ENCODE measurements at regions not wholly inside any gene's neighbourhood (a gene's known extent, or its start where the extent isn't known, plus 50 kb on each side); places are given as distances from the start of the nearest gene placed in this dataset.

DNA sequence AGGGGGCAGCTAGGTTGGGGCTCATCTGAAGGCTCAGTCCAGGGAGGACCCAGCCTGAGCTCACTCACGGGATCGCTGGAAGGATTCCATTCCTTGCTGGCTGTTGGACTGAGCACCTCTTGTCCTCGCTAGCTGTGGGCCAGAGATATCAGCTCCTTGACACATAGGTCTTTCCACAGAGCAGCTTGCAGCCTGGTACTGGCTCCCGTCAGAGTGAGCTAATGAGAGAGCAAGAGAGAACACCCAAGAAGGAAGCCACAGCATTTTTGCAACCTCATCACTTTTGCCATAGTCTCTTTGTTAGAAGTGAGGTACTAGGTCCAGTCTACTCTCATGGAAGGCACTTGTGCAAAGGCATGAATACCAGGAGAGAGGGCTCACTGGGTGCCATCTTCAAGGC is 179.9 kb downstream of the CDC5L start (continued):
- TF ChIP-seq EZH2 (IDR thresholded peaks at IDR 0.05; ENCODE audit: borderline replicate concordance, insufficient read depth, low read length, poor library complexity, severe bottlenecking): no peak
- TF ChIP-seq SMC3 (conservative IDR thresholded peaks at IDR 0.05; ENCODE audit: poor library complexity): no peak
- TF ChIP-seq POLR2AphosphoS5 (IDR thresholded peaks at IDR 0.05): no peak

DNA sequence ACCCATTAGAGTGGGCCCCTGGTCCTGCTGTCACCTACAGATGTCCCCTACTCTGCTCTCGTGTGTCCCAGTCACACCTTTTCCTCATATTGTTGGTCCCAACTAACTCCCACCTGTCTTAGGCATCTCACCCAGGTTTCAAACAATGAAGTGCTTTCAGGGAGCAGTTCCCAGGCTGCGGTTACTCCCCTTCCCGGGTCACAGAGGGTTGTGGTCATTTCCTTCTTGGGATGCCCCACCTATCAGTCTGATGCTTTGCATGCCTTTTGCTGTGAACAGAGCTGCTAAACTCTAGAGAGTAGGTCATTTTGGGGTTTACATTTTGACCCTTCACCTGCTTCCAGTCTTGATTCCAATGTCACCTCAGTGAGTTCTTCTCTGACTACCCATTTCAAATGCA is 181.6 kb downstream of the CDC5L start:
- Histone ChIP-seq H3K9me3 (ENCODE audit: low read length) (peaks cover 4% of the 10 kb centered on the region), H3K27ac (ENCODE audit: low read length) (no peak overlapping the region), H3K4me3 (ENCODE audit: low read length) (no peak overlapping the region), H3K79me2 (replicated peaks; ENCODE audit: insufficient read depth, low read length) (no peaks in the 10 kb centered on the region), H2AFZ (ENCODE audit: low read depth, low read length) (no peak overlapping the region), H3K9ac (ENCODE audit: low read length) (no peak overlapping the region), H3F3A (ENCODE audit: insufficient read depth, low read length, poor library complexity, severe bottlenecking) (no peaks in the 10 kb centered on the region), H3K27me3 (ENCODE audit: insufficient read depth, low read depth, low read length) (no peaks in the 10 kb centered on the region), H4K20me1 (ENCODE audit: insufficient read depth) (no peaks in the 10 kb centered on the region), H3K4me2 (ENCODE audit: low read length) (no peak overlapping the region), H3K36me3 (ENCODE audit: insufficient read depth, low read length) (no peaks in the 10 kb centered on the region), H3K9me2 (ENCODE audit: insufficient read depth, low read length) (no peaks in the 10 kb centered on the region)
- TF ChIP-seq SMC3 (conservative IDR thresholded peaks at IDR 0.05; ENCODE audit: poor library complexity): no peak
- no peak for TF ChIP-seq EP300 (conservative IDR thresholded peaks at IDR 0.05; ENCODE audit: poor library complexity, severe bottlenecking)
- no peak for TF ChIP-seq POLR2AphosphoS5 (IDR thresholded peaks at IDR 0.05)
- TF ChIP-seq MXI1 (conservative IDR thresholded peaks at IDR 0.05; ENCODE audit: poor library complexity, severe bottlenecking): no peak
- TF ChIP-seq TAF1 (IDR thresholded peaks at IDR 0.05; ENCODE audit: low read depth): no peak
- TF ChIP-seq, protein P1, sequence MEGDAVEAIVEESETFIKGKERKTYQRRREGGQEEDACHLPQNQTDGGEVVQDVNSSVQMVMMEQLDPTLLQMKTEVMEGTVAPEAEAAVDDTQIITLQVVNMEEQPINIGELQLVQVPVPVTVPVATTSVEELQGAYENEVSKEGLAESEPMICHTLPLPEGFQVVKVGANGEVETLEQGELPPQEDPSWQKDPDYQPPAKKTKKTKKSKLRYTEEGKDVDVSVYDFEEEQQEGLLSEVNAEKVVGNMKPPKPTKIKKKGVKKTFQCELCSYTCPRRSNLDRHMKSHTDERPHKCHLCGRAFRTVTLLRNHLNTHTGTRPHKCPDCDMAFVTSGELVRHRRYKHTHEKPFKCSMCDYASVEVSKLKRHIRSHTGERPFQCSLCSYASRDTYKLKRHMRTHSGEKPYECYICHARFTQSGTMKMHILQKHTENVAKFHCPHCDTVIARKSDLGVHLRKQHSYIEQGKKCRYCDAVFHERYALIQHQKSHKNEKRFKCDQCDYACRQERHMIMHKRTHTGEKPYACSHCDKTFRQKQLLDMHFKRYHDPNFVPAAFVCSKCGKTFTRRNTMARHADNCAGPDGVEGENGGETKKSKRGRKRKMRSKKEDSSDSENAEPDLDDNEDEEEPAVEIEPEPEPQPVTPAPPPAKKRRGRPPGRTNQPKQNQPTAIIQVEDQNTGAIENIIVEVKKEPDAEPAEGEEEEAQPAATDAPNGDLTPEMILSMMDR (IDR thresholded peaks at IDR 0.05; ENCODE audit: poor library complexity, severe bottlenecking): no peak
- no peak for TF ChIP-seq RAD21 (conservative IDR thresholded peaks at IDR 0.05)
- TF ChIP-seq, protein P2, sequence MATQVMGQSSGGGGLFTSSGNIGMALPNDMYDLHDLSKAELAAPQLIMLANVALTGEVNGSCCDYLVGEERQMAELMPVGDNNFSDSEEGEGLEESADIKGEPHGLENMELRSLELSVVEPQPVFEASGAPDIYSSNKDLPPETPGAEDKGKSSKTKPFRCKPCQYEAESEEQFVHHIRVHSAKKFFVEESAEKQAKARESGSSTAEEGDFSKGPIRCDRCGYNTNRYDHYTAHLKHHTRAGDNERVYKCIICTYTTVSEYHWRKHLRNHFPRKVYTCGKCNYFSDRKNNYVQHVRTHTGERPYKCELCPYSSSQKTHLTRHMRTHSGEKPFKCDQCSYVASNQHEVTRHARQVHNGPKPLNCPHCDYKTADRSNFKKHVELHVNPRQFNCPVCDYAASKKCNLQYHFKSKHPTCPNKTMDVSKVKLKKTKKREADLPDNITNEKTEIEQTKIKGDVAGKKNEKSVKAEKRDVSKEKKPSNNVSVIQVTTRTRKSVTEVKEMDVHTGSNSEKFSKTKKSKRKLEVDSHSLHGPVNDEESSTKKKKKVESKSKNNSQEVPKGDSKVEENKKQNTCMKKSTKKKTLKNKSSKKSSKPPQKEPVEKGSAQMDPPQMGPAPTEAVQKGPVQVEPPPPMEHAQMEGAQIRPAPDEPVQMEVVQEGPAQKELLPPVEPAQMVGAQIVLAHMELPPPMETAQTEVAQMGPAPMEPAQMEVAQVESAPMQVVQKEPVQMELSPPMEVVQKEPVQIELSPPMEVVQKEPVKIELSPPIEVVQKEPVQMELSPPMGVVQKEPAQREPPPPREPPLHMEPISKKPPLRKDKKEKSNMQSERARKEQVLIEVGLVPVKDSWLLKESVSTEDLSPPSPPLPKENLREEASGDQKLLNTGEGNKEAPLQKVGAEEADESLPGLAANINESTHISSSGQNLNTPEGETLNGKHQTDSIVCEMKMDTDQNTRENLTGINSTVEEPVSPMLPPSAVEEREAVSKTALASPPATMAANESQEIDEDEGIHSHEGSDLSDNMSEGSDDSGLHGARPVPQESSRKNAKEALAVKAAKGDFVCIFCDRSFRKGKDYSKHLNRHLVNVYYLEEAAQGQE (IDR thresholded peaks at IDR 0.05; ENCODE audit: borderline replicate concordance): no peak
- no peak for TF ChIP-seq EZH2 (IDR thresholded peaks at IDR 0.05; ENCODE audit: borderline replicate concordance, insufficient read depth, low read length, poor library complexity, severe bottlenecking)

DNA sequence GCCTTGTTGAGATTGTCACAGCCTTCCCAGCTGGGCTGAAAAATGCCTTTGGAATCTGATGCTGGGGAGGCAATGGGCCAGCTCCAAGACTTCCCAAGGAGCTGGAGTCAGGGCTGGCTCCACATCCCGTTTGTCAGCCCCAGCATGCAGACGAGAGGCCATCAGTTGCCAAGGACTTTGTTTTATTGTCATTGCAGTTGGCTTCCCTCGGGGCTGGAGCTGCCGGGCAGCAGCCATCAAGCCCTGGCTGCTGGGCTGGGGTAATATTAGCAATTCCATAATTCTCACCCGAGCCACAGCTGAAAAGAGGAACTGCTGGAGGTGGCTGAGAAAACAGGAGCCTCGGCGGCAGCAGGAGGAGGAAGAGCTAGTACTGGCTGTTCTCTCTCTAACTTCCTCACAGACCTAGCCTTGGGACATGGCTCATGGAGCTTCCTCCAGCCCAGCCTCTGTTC is 182.5 kb downstream of the CDC5L start:
- Histone ChIP-seq H4K20me1 (ENCODE audit: insufficient read depth) (no peaks in the 10 kb centered on the region), H3F3A (ENCODE audit: insufficient read depth, low read length, poor library complexity, severe bottlenecking) (no peaks in the 10 kb centered on the region), H3K4me2 (ENCODE audit: low read length) (no peak overlapping the region), H3K9ac (ENCODE audit: low read length) (no peak overlapping the region), H3K27me3 (ENCODE audit: insufficient read depth, low read depth, low read length) (no peaks in the 10 kb centered on the region), H3K9me3 (ENCODE audit: low read length) (peaks cover 4% of the 10 kb centered on the region), H3K36me3 (ENCODE audit: insufficient read depth, low read length) (no peaks in the 10 kb centered on the region), H3K79me2 (replicated peaks; ENCODE audit: insufficient read depth, low read length) (no peaks in the 10 kb centered on the region), H2AFZ (ENCODE audit: low read depth, low read length) (no peak overlapping the region), H3K27ac (ENCODE audit: low read length) (no peak overlapping the region), H3K9me2 (ENCODE audit: insufficient read depth, low read length) (no peaks in the 10 kb centered on the region), H3K4me3 (ENCODE audit: low read length) (no peak overlapping the region)
- TF ChIP-seq RAD21 (conservative IDR thresholded peaks at IDR 0.05): no peak
- no peak for TF ChIP-seq EP300 (conservative IDR thresholded peaks at IDR 0.05; ENCODE audit: poor library complexity, severe bottlenecking)
- no peak for TF ChIP-seq SMC3 (conservative IDR thresholded peaks at IDR 0.05; ENCODE audit: poor library complexity)
- TF ChIP-seq, protein P1 (IDR thresholded peaks at IDR 0.05; ENCODE audit: poor library complexity, severe bottlenecking): no peak
- no peak for TF ChIP-seq MXI1 (conservative IDR thresholded peaks at IDR 0.05; ENCODE audit: poor library complexity, severe bottlenecking)
- no peak for TF ChIP-seq TAF1 (IDR thresholded peaks at IDR 0.05; ENCODE audit: low read depth)
- TF ChIP-seq, protein P2 (IDR thresholded peaks at IDR 0.05; ENCODE audit: borderline replicate concordance): no peak
- TF ChIP-seq EZH2 (IDR thresholded peaks at IDR 0.05; ENCODE audit: borderline replicate concordance, insufficient read depth, low read length, poor library complexity, severe bottlenecking): no peak

Measured in neural cell (in vitro differentiated cells).